Right lobe of liver (tissue), 4 donors: ENCODE measurements at regions not wholly inside any gene's neighbourhood (a gene's known extent, or its start where the extent isn't known, plus 50 kb on each side); places are given as distances from the start of the nearest gene placed in this dataset.

Source experiments
- POLR2A ChIP-seq: fragments of 450-650 bp; IDR thresholded peaks from one replicate; pipeline ENCODE4 v1.6.1; 2017; ENCODE audit warnings: antibody characterized with exemption, mild to moderate bottlenecking
- TF ChIP-seq, protein P1 (sequence below), 4 donors: fragments of 200-600 bp in 3 of 4; fragments of 450-650 bp in 1 of 4; IDR thresholded peaks; one replicate each; pipeline versions ENCODE4 v1.5.1 to v1.8.0; 2016 to 2022; ENCODE audit warnings: antibody characterized with exemption in 4 of 4, mild to moderate bottlenecking in 2 of 4
- donor health status: DM: no; HTN: no; CAD: no.
- donor health status: DM: no; HTN: no; CAD: no.
- donor health status: DM: no; HTN: yes; CAD: no.

GRCh38 chr9:91047529-91047928 lies 245.9 kb downstream of the SYK start:
- TF ChIP-seq, protein P1, sequence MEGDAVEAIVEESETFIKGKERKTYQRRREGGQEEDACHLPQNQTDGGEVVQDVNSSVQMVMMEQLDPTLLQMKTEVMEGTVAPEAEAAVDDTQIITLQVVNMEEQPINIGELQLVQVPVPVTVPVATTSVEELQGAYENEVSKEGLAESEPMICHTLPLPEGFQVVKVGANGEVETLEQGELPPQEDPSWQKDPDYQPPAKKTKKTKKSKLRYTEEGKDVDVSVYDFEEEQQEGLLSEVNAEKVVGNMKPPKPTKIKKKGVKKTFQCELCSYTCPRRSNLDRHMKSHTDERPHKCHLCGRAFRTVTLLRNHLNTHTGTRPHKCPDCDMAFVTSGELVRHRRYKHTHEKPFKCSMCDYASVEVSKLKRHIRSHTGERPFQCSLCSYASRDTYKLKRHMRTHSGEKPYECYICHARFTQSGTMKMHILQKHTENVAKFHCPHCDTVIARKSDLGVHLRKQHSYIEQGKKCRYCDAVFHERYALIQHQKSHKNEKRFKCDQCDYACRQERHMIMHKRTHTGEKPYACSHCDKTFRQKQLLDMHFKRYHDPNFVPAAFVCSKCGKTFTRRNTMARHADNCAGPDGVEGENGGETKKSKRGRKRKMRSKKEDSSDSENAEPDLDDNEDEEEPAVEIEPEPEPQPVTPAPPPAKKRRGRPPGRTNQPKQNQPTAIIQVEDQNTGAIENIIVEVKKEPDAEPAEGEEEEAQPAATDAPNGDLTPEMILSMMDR (IDR thresholded peaks at IDR 0.05) = no peak
- TF ChIP-seq POLR2A = no peak
